ENCODE measurements at regions not wholly inside any gene's neighbourhood (a gene's known extent, or its start where the extent isn't known, plus 50 kb on each side); places are given as distances from the start of the nearest gene placed in this dataset.

GRCh38 chr12:82174936-82175335 lies 183.3 kb downstream of the CCDC59 start:
- Mint-ChIP-seq H3K36me3 (ENCODE audit: low read depth, unreplicated experiment) (no peaks in the 10 kb centered on the region), H3K9me3 (ENCODE audit: unreplicated experiment) (no peaks in the 10 kb centered on the region), H3K4me1 (ENCODE audit: low read depth, unreplicated experiment) (peaks cover 14% of the 10 kb centered on the region), H3K27me3 (ENCODE audit: low read depth, unreplicated experiment) (no peaks in the 10 kb centered on the region), H3K27ac (ENCODE audit: unreplicated experiment) (no peak overlapping the region), H3K4me3 (ENCODE audit: unreplicated experiment) (no peak overlapping the region)
- Histone ChIP-seq H3K36me3 (ENCODE audit: insufficient read depth, low read length) (no peaks in the 10 kb centered on the region), H3K27me3 (ENCODE audit: insufficient read depth, low read length) (no peaks in the 10 kb centered on the region), H3K4me3 (ENCODE audit: insufficient read depth, low read depth, low read length) (no peak overlapping the region), H3K9me3 (ENCODE audit: insufficient read depth, low read depth, low read length) (no peaks in the 10 kb centered on the region), H3K9ac (ENCODE audit: low read length) (no peak overlapping the region), H2AFZ (ENCODE audit: low read depth, low read length) (no peak overlapping the region), H3K27ac (ENCODE audit: low read depth, low read length) (no peak overlapping the region), H3K79me2 (ENCODE audit: insufficient read depth, low read length) (no peaks in the 10 kb centered on the region), H3K4me2 (ENCODE audit: low read length) (no peak overlapping the region), H3K4me1 (ENCODE audit: insufficient read depth, low read length) (peaks cover 5% of the 10 kb centered on the region), H4K20me1 (ENCODE audit: insufficient read depth, low read length) (no peaks in the 10 kb centered on the region)
- DNase-seq (ENCODE audit: low read depth) (no peak), FAIRE-seq (no peak)
- TF ChIP-seq EZH2 (IDR thresholded peaks at IDR 0.05; ENCODE audit: insufficient read depth, low read length) = no peak
- no peak for TF ChIP-seq CTCF (IDR thresholded peaks at IDR 0.05; ENCODE audit: insufficient read depth, low read depth, low read length)

- no peak for DNase-seq (ENCODE audit: low read depth)
- Histone ChIP-seq H4K20me1 (ENCODE audit: insufficient read depth, low read length) (no peaks in the 10 kb centered on the region), H3K4me1 (ENCODE audit: insufficient read depth, low read length) (peaks cover 5% of the 10 kb centered on the region)
These were observed 183.8 kb downstream of the CCDC59 start for GRCh38 chr12:82174383-82174782.

More at GRCh38 chr12:82174383-82174782, 183.8 kb downstream of the CCDC59 start:
- Histone ChIP-seq H3K79me2 (ENCODE audit: insufficient read depth, low read length) (no peaks in the 10 kb centered on the region), H2AFZ (ENCODE audit: low read depth, low read length) (no peak overlapping the region), H3K27ac (ENCODE audit: low read depth, low read length) (no peak overlapping the region), H3K9ac (ENCODE audit: low read length) (no peak overlapping the region), H3K36me3 (ENCODE audit: insufficient read depth, low read length) (no peaks in the 10 kb centered on the region), H3K27me3 (ENCODE audit: insufficient read depth, low read length) (no peaks in the 10 kb centered on the region), H3K9me3 (ENCODE audit: insufficient read depth, low read depth, low read length) (no peaks in the 10 kb centered on the region), H3K4me2 (ENCODE audit: low read length) (no peak overlapping the region), H3K4me3 (ENCODE audit: insufficient read depth, low read depth, low read length) (no peak overlapping the region)
- FAIRE-seq = no peak
- TF ChIP-seq EZH2 (IDR thresholded peaks at IDR 0.05; ENCODE audit: insufficient read depth, low read length) (no peak), CTCF (IDR thresholded peaks at IDR 0.05; ENCODE audit: insufficient read depth, low read depth, low read length) (no peak)
- Mint-ChIP-seq H3K27ac (ENCODE audit: unreplicated experiment) (no peak overlapping the region), H3K27me3 (ENCODE audit: low read depth, unreplicated experiment) (no peaks in the 10 kb centered on the region), H3K4me1 (ENCODE audit: low read depth, unreplicated experiment) (peaks cover 14% of the 10 kb centered on the region), H3K9me3 (ENCODE audit: unreplicated experiment) (no peaks in the 10 kb centered on the region), H3K4me3 (ENCODE audit: unreplicated experiment) (no peak overlapping the region), H3K36me3 (ENCODE audit: low read depth, unreplicated experiment) (no peaks in the 10 kb centered on the region)

All from astrocyte (in vitro differentiated cells and primary cell).